ENCODE measurements at regions not wholly inside any gene's neighbourhood (a gene's known extent, or its start where the extent isn't known, plus 50 kb on each side); places are given as distances from the start of the nearest gene placed in this dataset.
A peak's percentile ranks its signal among the peaks of the same experiment; 100 is the strongest.
"Not testable (repeated sequence)": the region's sequence is repeated elsewhere in the genome, so short reads cannot be mapped to it uniquely, and the experiment has no call there.

- Mint-ChIP-seq H3K4me3 (no peak overlapping the region), H3K27me3 (peaks cover 12 to 13% of the 10 kb centered on the region in 2 donors), H3K9me3 (no peaks in the 10 kb centered on the region), H3K36me3 (ENCODE audit: insufficient read depth) (no peaks in the 10 kb centered on the region), H3K4me1 (ENCODE audit: low read depth in 2 of 2) (peaks cover 6% of the 10 kb centered on the region in 2 donors), H3K27ac (peak overlapping the region in 1 of 2 donors; percentile 1)
- ATAC-seq (replicated peaks) (no peak), DNase-seq (no peak)
These were observed 130.0 kb upstream of the HS3ST2 start for GRCh38 chr16:22683730-22684573.

DNA sequence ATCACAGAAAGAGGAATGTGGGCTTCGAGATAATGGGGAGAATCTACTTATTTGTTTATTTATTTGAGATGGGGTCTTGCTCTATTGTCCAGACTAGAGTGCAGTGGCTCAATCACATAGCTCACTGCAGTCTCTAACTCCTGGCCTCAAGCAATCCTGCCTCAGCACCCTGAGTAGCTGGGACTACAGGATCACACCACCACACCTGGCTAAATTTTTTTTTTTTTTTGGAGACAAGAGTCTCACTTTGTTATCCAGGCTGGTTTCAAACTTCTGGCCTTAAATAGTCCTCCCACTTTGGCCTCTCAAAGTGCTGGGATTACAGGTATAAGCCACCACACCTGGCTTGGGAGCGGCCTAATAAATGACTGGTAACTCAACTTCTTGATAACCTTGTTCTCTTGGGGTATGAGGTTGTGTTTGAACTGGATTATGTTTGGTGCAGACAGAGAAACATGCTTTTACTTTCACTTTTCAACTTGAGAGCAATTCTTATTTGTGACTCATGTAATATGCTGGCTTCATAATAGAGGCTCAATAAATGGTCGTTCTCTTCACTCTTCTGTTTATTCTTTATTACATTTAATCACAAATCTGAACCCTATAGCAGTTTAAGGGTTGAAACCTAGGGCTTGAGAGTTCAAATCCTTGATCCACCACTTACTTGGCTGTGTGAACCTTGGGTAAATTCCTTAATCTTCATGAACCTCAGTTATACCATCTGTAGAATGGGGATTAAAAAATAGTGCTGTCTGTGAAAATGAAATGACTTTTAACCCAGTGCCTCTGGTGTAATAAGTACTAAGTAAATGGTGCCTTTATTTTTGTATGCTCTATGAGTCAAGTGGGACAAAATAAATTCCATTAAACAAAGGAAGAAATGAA lies 129.1 kb upstream of the HS3ST2 start:
- Mint-ChIP-seq H3K4me1 (ENCODE audit: low read depth in 2 of 2) (peaks cover 6% of the 10 kb centered on the region in 2 donors), H3K36me3 (ENCODE audit: insufficient read depth) (no peaks in the 10 kb centered on the region), H3K4me3 (no peak overlapping the region), H3K27me3 (peaks cover 12 to 13% of the 10 kb centered on the region in 2 donors), H3K27ac (peak overlapping the region in 1 of 2 donors; percentile 1), H3K9me3 (no peaks in the 10 kb centered on the region)
- peak; percentile 26 for ATAC-seq (replicated peaks)
- no peak for DNase-seq

- Mint-ChIP-seq H3K27me3 (peaks cover 12 to 13% of the 10 kb centered on the region in 2 donors), H3K27ac (peak overlapping the region in 1 of 2 donors; percentile 1), H3K4me1 (ENCODE audit: low read depth in 2 of 2) (peaks cover 6% of the 10 kb centered on the region in 2 donors), H3K4me3 (no peak overlapping the region), H3K9me3 (no peaks in the 10 kb centered on the region), H3K36me3 (ENCODE audit: insufficient read depth) (no peaks in the 10 kb centered on the region)
- DNase-seq = no peak
- no peak for ATAC-seq (replicated peaks)
These were observed 128.5 kb upstream of the HS3ST2 start for GRCh38 chr16:22685459-22685830.

GRCh38 chr16:22687031-22687530 lies 126.9 kb upstream of the HS3ST2 start:
- Mint-ChIP-seq H3K4me3 (no peak overlapping the region), H3K9me3 (no peaks in the 10 kb centered on the region), H3K27ac (no peak overlapping the region), H3K36me3 (ENCODE audit: insufficient read depth) (no peaks in the 10 kb centered on the region), H3K4me1 (ENCODE audit: low read depth in 2 of 2) (peaks cover 6% of the 10 kb centered on the region in 2 donors), H3K27me3 (peaks cover 5 to 12% of the 10 kb centered on the region in 2 donors)
- ATAC-seq (replicated peaks) (no peak), DNase-seq (no peak)

DNA sequence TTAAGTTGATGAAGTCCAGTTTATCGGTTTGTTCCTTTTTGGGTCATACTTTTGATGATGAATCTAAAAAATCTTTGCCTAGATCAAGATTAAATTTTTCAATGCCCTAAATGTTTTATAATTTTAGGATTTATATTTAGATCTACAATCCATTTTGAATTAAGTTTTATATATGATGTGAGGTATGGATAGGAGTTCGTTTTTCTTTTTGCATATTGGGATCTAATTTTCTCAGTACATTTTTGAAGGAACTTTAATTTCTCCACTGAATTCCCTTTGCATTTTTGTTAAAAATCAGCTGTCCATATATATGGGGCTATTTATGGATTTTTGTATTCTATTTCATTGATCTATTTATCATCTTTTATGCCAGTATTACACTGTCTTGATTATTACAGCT lies 125.5 kb upstream of the HS3ST2 start:
- Mint-ChIP-seq H3K27me3 (peaks cover 5 to 12% of the 10 kb centered on the region in 2 donors), H3K27ac (no peak overlapping the region), H3K4me3 (no peak overlapping the region), H3K4me1 (ENCODE audit: low read depth in 2 of 2) (peaks cover 6% of the 10 kb centered on the region in 2 donors), H3K9me3 (no peaks in the 10 kb centered on the region), H3K36me3 (ENCODE audit: insufficient read depth) (no peaks in the 10 kb centered on the region)
- DNase-seq (no peak), ATAC-seq (replicated peaks) (no peak)

GRCh38 chr16:22688930-22689329 lies 125.0 kb upstream of the HS3ST2 start:
- no peak overlapping the region for H3K27ac Mint-ChIP-seq
- H3K36me3 Mint-ChIP-seq (ENCODE audit: insufficient read depth) = no peaks in the 10 kb centered on the region
- H3K9me3 Mint-ChIP-seq = no peaks in the 10 kb centered on the region
- H3K4me3 Mint-ChIP-seq = no peak overlapping the region
- peaks cover 6% of the 10 kb centered on the region in 2 donors for H3K4me1 Mint-ChIP-seq (ENCODE audit: low read depth in 2 of 2)
- peaks cover 5 to 12% of the 10 kb centered on the region in 2 donors for H3K27me3 Mint-ChIP-seq
- ATAC-seq (replicated peaks) = no peak
- DNase-seq = no peak

GRCh38 chr16:22691335-22691734 lies 122.6 kb upstream of the HS3ST2 start:
- ATAC-seq (replicated peaks) (no peak), DNase-seq (no peak)
- H3K9me3 Mint-ChIP-seq = no peaks in the 10 kb centered on the region
- no peaks in the 10 kb centered on the region for H3K36me3 Mint-ChIP-seq (ENCODE audit: insufficient read depth)
- no peaks in the 10 kb centered on the region for H3K4me1 Mint-ChIP-seq (ENCODE audit: low read depth in 2 of 2)
- no peaks in the 10 kb centered on the region for H3K27me3 Mint-ChIP-seq
- no peak overlapping the region for H3K27ac Mint-ChIP-seq
- H3K4me3 Mint-ChIP-seq = no peak overlapping the region

- no peak overlapping the region for H3K27ac Mint-ChIP-seq
- H3K36me3 Mint-ChIP-seq (ENCODE audit: insufficient read depth) = no peaks in the 10 kb centered on the region
- no peaks in the 10 kb centered on the region for H3K9me3 Mint-ChIP-seq
- H3K4me3 Mint-ChIP-seq = no peak overlapping the region
- no peak for ATAC-seq (replicated peaks)
- no peaks in the 10 kb centered on the region for H3K4me1 Mint-ChIP-seq (ENCODE audit: low read depth in 2 of 2)
- no peak for DNase-seq
- no peaks in the 10 kb centered on the region for H3K27me3 Mint-ChIP-seq
These were observed 121.9 kb upstream of the HS3ST2 start for GRCh38 chr16:22692034-22692433.

- H3K9me3 Mint-ChIP-seq = no peaks in the 10 kb centered on the region
- H3K27ac Mint-ChIP-seq = no peak overlapping the region
- ATAC-seq (replicated peaks) = no peak
- no peaks in the 10 kb centered on the region for H3K36me3 Mint-ChIP-seq (ENCODE audit: insufficient read depth)
- peaks cover 2% of the 10 kb centered on the region in 2 donors for H3K27me3 Mint-ChIP-seq
- no peak for DNase-seq
- H3K4me3 Mint-ChIP-seq = no peak overlapping the region
- H3K4me1 Mint-ChIP-seq (ENCODE audit: low read depth in 2 of 2) = no peaks in the 10 kb centered on the region
These were observed 120.9 kb upstream of the HS3ST2 start for GRCh38 chr16:22692916-22693637.

DNA sequence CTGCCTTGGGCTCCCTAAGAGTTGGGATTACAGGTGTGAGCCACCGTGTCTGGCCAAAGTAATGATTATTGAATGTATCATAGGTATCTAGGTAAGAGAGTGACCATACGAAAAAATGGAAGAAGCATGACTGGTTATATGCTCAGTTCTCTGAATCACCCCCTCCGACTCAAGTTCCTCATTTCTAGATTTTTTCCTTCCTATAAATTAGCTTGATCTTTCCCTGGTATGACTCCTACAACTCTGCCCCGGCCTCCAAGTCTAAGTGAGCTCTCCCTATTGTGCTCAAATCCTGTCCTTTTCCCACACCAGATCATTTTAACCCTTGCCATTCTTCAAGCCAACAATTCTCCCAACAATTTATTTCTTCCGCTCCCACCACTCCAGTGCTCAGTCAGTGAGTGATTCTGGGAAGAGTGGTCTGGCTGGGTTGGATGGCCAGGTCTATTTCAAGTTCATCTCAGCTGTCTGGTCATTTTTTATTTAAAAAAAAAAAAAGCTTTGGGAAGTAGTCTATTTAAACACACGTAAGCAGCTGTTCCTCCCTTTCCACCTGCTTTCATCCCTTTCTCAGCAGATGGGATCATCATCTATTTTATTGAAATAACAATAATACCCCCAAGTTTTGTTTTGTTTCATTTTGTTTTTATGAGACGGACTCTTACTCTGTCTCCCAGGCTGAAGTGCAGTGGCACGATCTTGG lies 120.2 kb upstream of the HS3ST2 start:
- H3K9me3 Mint-ChIP-seq = no peaks in the 10 kb centered on the region
- H3K27ac Mint-ChIP-seq = no peak overlapping the region
- DNase-seq (no peak), ATAC-seq (replicated peaks) (no peak)
- H3K27me3 Mint-ChIP-seq = peaks cover 9% of the 10 kb centered on the region in 2 donors
- H3K4me1 Mint-ChIP-seq (ENCODE audit: low read depth in 2 of 2) = no peaks in the 10 kb centered on the region
- H3K4me3 Mint-ChIP-seq = no peak overlapping the region
- H3K36me3 Mint-ChIP-seq (ENCODE audit: insufficient read depth) = no peaks in the 10 kb centered on the region

GRCh38 chr16:22694887-22695382 lies 119.0 kb upstream of the HS3ST2 start:
- Mint-ChIP-seq H3K36me3 (ENCODE audit: insufficient read depth) (no peaks in the 10 kb centered on the region), H3K27ac (no peak overlapping the region), H3K27me3 (peaks cover 10 to 13% of the 10 kb centered on the region in 2 donors), H3K4me3 (no peak overlapping the region), H3K9me3 (no peaks in the 10 kb centered on the region), H3K4me1 (ENCODE audit: low read depth in 2 of 2) (no peaks in the 10 kb centered on the region)
- ATAC-seq (replicated peaks) (no peak), DNase-seq (no peak)

- DNase-seq; H3K36me3 Mint-ChIP-seq (ENCODE audit: insufficient read depth); H3K4me1 Mint-ChIP-seq (ENCODE audit: low read depth in 2 of 2); H3K4me3 Mint-ChIP-seq; ATAC-seq (replicated peaks); H3K9me3 Mint-ChIP-seq; H3K27ac Mint-ChIP-seq: not testable (repeated sequence)
- H3K27me3 Mint-ChIP-seq = peaks cover 14 to 15% of the 10 kb centered on the region in 2 donors
These were observed 118.2 kb upstream of the HS3ST2 start for GRCh38 chr16:22695773-22696172.

All from effector memory CD8-positive, alpha-beta T cell (primary cell).